ENCODE measurements at regions not wholly inside any gene's neighbourhood (a gene's known extent, or its start where the extent isn't known, plus 50 kb on each side); places are given as distances from the start of the nearest gene placed in this dataset.

DNA sequence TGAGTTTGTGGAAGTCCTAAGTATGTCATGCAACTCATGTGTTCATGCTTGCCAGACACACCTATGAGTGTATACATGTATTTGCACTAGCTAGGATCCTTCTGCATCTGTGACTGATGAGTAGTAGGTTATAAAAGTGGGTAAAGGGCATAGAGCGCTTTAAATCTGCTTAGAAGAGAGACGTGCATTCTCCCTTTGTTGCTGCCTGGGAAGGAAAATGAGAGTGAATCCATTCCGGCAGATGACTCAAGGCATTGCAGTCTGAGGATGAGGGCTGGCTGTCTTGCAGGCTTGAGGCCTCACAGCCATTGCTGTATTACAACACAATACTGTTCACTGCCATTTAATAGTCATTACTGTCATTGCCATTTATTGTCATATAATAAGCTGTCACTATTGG, 120.8 kb upstream of the UMPS start:
- TF ChIP-seq, protein P1, sequence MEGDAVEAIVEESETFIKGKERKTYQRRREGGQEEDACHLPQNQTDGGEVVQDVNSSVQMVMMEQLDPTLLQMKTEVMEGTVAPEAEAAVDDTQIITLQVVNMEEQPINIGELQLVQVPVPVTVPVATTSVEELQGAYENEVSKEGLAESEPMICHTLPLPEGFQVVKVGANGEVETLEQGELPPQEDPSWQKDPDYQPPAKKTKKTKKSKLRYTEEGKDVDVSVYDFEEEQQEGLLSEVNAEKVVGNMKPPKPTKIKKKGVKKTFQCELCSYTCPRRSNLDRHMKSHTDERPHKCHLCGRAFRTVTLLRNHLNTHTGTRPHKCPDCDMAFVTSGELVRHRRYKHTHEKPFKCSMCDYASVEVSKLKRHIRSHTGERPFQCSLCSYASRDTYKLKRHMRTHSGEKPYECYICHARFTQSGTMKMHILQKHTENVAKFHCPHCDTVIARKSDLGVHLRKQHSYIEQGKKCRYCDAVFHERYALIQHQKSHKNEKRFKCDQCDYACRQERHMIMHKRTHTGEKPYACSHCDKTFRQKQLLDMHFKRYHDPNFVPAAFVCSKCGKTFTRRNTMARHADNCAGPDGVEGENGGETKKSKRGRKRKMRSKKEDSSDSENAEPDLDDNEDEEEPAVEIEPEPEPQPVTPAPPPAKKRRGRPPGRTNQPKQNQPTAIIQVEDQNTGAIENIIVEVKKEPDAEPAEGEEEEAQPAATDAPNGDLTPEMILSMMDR (IDR thresholded peaks at IDR 0.05) = no peak
- TF ChIP-seq POLR2AphosphoS5 (IDR thresholded peaks at IDR 0.05; ENCODE audit: low read depth, low read length) (no peak), SIN3A (IDR thresholded peaks at IDR 0.05; ENCODE audit: borderline replicate concordance, insufficient read depth, low read depth, low read length) (no peak)
- TF ChIP-seq, protein P2, sequence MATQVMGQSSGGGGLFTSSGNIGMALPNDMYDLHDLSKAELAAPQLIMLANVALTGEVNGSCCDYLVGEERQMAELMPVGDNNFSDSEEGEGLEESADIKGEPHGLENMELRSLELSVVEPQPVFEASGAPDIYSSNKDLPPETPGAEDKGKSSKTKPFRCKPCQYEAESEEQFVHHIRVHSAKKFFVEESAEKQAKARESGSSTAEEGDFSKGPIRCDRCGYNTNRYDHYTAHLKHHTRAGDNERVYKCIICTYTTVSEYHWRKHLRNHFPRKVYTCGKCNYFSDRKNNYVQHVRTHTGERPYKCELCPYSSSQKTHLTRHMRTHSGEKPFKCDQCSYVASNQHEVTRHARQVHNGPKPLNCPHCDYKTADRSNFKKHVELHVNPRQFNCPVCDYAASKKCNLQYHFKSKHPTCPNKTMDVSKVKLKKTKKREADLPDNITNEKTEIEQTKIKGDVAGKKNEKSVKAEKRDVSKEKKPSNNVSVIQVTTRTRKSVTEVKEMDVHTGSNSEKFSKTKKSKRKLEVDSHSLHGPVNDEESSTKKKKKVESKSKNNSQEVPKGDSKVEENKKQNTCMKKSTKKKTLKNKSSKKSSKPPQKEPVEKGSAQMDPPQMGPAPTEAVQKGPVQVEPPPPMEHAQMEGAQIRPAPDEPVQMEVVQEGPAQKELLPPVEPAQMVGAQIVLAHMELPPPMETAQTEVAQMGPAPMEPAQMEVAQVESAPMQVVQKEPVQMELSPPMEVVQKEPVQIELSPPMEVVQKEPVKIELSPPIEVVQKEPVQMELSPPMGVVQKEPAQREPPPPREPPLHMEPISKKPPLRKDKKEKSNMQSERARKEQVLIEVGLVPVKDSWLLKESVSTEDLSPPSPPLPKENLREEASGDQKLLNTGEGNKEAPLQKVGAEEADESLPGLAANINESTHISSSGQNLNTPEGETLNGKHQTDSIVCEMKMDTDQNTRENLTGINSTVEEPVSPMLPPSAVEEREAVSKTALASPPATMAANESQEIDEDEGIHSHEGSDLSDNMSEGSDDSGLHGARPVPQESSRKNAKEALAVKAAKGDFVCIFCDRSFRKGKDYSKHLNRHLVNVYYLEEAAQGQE (IDR thresholded peaks at IDR 0.05; ENCODE audit: insufficient read depth in 1 of 2, low read depth in 2 of 2, low read length in 1 of 2) = no peak
